ENCODE measurements at regions not wholly inside any gene's neighbourhood (a gene's known extent, or its start where the extent isn't known, plus 50 kb on each side); places are given as distances from the start of the nearest gene placed in this dataset.

DNA sequence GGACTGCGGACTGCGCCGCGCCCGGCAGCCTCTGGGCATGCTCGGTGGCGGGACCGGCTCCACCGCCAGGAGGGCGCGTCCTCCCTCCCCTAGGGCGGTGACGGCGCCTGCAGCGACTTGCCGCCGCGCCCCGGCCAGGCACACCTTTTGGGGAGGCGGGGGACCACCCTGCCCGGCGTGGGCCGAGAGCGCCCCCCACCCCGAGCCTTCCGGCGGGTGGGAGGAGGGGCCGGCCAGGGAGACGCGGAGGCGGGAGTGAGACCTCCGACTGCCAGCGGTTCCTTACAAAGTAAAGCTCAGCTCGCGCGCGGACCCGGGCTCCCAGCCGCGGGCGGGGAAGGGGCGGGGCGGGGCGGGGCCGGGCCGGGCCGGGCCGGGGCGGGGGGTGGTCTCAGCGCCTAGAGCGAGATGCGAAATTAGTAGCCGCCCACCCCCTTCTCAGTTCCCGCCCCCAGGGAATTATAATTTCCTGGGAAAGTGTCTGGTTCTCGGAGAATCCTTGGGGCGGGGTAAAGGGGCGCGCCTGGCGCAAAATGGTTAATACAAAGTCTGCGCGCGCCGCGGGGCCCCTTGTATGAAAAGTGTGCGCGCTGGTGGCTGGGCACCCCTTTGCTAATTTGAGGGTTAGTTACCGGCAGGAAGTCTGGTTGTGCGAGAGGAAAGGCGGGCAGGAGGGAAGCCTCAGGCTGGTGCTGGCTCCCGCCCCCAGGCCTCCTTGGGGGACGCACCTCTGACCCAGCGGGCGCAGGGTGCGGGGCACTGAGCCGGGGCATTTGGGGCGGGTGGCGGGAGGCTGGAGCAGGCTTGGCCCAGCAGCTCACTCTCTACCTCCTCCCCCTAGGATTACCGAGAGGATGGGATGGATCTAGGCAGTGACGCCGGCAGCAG is 224.8 kb upstream of the IL12A start:
- TF ChIP-seq, protein P1, sequence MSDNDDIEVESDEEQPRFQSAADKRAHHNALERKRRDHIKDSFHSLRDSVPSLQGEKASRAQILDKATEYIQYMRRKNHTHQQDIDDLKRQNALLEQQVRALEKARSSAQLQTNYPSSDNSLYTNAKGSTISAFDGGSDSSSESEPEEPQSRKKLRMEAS (IDR thresholded peaks at IDR 0.05; ENCODE audit: low read depth, low read length), result no peak
- TF ChIP-seq MYC (IDR thresholded peaks at IDR 0.05; ENCODE audit: low read depth, low read length) (no peak), POLR2A (IDR thresholded peaks at IDR 0.05; ENCODE audit: extremely low read depth, insufficient read length) (no peak)
- TF ChIP-seq, protein P2, sequence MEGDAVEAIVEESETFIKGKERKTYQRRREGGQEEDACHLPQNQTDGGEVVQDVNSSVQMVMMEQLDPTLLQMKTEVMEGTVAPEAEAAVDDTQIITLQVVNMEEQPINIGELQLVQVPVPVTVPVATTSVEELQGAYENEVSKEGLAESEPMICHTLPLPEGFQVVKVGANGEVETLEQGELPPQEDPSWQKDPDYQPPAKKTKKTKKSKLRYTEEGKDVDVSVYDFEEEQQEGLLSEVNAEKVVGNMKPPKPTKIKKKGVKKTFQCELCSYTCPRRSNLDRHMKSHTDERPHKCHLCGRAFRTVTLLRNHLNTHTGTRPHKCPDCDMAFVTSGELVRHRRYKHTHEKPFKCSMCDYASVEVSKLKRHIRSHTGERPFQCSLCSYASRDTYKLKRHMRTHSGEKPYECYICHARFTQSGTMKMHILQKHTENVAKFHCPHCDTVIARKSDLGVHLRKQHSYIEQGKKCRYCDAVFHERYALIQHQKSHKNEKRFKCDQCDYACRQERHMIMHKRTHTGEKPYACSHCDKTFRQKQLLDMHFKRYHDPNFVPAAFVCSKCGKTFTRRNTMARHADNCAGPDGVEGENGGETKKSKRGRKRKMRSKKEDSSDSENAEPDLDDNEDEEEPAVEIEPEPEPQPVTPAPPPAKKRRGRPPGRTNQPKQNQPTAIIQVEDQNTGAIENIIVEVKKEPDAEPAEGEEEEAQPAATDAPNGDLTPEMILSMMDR (IDR thresholded peaks at IDR 0.05; ENCODE audit: low read depth, low read length), result no peak
- no peak overlapping the region for H3K4me3 ChIP-seq (ENCODE audit: low read depth, low read length)
- DNase-seq (ENCODE audit: low read depth), result no peak

DNA sequence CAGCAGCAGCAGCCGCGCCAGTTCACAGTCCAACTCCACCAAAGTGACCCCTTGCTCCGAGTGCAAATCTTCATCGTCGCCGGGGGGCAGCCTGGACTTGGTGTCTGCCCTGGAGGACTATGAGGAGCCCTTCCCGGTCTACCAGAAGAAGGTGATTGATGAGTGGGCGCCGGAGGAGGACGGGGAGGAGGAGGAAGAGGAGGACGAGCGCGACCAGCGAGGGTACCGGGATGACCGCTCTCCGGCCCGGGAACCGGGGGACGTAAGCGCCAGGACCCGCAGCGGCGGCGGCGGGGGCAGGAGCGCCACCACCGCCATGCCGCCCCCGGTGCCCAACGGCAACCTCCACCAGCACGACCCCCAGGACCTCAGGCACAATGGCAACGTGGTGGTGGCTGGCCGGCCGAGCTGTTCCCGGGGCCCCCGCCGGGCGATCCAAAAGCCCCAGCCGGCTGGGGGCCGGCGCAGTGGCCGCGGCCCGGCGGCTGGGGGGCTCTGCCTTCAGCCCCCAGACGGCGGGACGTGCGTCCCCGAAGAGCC is 224.1 kb upstream of the IL12A start:
- DNase-seq (ENCODE audit: low read depth), result no peak
- TF ChIP-seq, protein P2 (IDR thresholded peaks at IDR 0.05; ENCODE audit: low read depth, low read length), result no peak
- TF ChIP-seq, protein P1 (IDR thresholded peaks at IDR 0.05; ENCODE audit: low read depth, low read length), result no peak
- H3K4me3 ChIP-seq (ENCODE audit: low read depth, low read length), result no peak overlapping the region

DNA sequence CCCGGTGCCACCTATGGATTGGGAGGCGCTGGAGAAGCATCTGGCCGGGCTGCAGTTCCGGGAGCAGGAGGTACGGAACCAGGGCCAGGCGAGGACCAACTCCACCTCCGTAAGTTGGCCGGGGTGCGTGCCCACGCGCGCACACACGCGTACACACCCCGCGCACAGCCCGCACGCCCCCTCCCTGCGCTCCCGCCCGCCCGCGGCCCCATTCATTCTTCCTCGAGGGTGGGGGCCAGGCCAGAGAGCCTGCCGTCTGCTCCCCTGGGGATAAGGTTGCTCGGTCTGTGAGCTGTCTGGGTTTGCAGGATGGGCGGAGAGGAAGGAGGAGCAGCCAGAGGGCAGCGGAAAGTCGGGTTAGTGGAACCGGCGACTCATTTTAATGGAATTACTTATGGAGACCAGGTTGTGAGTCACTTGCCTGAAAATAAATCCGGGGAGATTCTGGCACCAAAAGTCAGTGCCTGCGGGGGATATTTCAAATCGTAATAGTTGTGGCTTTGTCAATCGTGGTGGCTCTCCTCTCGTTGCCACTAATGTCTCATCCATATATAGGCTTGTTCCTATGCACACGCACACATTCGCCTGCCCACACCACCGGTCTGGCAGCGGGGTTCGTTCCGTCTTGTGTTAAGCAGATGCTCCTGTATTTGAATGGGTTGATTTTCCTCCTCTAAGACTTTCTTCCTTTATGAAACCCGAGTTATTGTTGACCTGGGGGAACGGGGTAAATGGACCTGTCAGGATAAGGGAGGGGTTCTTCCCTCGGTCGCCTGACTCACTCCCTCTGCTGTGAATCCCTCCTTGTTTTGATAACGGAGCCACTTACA is 223.4 kb upstream of the IL12A start:
- H3K4me3 ChIP-seq (ENCODE audit: low read depth, low read length), result no peak overlapping the region
- DNase-seq (ENCODE audit: low read depth), result no peak
- TF ChIP-seq MYC (IDR thresholded peaks at IDR 0.05; ENCODE audit: low read depth, low read length), result no peak
- TF ChIP-seq, protein P2 (IDR thresholded peaks at IDR 0.05; ENCODE audit: low read depth, low read length), result no peak
- TF ChIP-seq POLR2A (IDR thresholded peaks at IDR 0.05; ENCODE audit: extremely low read depth, insufficient read length), result no peak
- TF ChIP-seq, protein P1 (IDR thresholded peaks at IDR 0.05; ENCODE audit: low read depth, low read length), result no peak

DNA sequence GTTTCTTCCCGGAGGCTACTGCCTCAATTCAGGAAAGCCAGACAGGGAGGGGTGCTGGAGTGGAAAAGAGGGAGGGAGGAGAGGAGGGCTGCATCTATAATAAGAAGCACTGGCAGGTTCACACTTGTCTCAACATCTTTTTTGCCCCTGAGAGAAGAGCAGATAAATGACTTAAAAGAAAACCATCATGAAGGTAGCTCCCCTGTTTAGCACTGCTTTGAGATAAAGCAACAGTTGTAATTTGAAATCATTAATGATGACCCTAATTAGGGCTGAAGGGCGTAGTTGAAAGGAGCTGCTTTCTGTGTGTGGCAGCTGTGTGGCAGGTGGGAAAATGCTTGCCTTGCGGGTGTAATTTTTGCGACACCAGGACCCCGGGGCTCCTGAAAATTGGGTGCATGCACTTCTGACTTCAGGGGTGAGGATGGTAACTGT is 222.8 kb upstream of the IL12A start:
- no peak for TF ChIP-seq POLR2A (IDR thresholded peaks at IDR 0.05; ENCODE audit: extremely low read depth, insufficient read length)
- TF ChIP-seq, protein P1 (IDR thresholded peaks at IDR 0.05; ENCODE audit: low read depth, low read length), result no peak
- no peak overlapping the region for H3K4me3 ChIP-seq (ENCODE audit: low read depth, low read length)
- no peak for DNase-seq (ENCODE audit: low read depth)

DNA sequence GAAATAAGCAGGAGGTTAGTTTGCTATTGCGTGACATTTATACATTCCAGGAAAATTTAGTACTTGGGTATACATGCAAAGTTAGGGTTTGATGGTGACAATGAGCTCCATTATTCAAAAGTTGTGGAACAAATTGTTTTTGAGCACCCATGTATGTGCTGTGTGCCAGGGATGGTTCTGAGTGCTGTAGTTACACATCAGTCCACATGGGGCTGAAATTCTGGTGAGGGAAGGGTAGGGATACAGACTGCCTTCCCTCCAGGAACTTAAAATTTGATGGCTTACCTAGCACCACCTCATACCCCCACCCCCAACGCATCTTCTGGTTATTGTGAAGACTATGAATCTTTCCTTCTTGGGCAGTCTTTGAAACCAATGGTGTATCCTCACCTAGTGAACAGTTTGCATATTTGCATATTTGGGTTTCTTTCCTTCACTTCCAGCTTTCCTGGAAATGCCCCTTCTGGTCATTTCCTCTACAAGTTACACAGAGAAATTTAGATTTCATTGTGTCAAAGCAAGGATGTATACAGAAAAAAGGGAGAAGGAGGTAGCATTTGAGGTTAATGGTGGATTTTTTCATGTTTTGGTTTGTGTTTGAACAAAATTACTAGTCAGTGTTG is 222.0 kb upstream of the IL12A start:
- TF ChIP-seq MYC (IDR thresholded peaks at IDR 0.05; ENCODE audit: low read depth, low read length), result no peak
- no peak for TF ChIP-seq POLR2A (IDR thresholded peaks at IDR 0.05; ENCODE audit: extremely low read depth, insufficient read length)
- TF ChIP-seq, protein P1 (IDR thresholded peaks at IDR 0.05; ENCODE audit: low read depth, low read length), result no peak
- TF ChIP-seq, protein P2 (IDR thresholded peaks at IDR 0.05; ENCODE audit: low read depth, low read length), result no peak
- no peak overlapping the region for H3K4me3 ChIP-seq (ENCODE audit: low read depth, low read length)
- DNase-seq (ENCODE audit: low read depth), result no peak

All from NB4 (cell line).